Sigmoid colon (tissue), 4 donors: ENCODE measurements at regions not wholly inside any gene's neighbourhood (a gene's known extent, or its start where the extent isn't known, plus 50 kb on each side); places are given as distances from the start of the nearest gene placed in this dataset.

Source experiments
- EP300 ChIP-seq, 4 donors: sonication (generic); formaldehyde crosslinking; IDR thresholded peaks; one replicate each; pipeline ENCODE4 v1.6.1; 2017; ENCODE audit warnings: antibody characterized with exemption in 4 of 4
- POLR2A ChIP-seq, 2 donors: fragments of 450-650 bp; IDR thresholded peaks; one replicate each; pipeline ENCODE4 v1.6.1; 2016; ENCODE audit warnings: antibody characterized with exemption in 2 of 2, mild to moderate bottlenecking in 2 of 2, moderate library complexity in 2 of 2

DNA sequence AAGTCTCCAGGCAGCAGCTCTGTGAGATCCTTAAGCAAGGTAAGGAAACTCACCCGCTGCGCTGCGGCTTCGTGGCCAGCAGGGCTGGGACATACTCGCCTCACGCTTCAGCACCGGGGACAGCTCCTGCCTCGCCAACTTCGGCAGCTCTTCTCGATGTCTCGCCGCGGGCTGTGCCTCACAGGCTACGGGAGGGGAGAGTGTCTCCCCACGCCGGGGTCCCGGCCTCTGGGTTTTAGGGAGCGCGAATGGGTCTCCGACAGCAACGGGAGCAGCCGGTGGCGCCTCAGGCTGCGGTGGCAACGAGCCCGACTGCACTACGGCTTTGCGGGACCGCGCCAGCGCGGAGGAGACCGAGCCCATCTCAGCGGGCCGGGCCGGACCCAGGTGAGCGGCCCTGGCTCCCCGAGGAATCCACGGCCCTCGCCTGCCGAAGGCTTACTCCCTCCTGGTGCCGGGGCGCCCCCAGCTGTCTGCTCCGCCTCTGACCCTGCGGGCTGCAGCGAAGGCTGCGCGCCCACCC lies 62.4 kb downstream of the LSM5 start:
- TF ChIP-seq POLR2A (IDR thresholded peaks at IDR 0.05) = no peak
- no peak for TF ChIP-seq EP300 (IDR thresholded peaks at IDR 0.05)
